IPS-18a (cell line): ENCODE measurements at regions not wholly inside any gene's neighbourhood (a gene's known extent, or its start where the extent isn't known, plus 50 kb on each side); places are given as distances from the start of the nearest gene placed in this dataset.

ENCODE experiments used
- H3K27ac ChIP-seq: one replicate; pipeline ENCODE4 v1.5.1; 2013; ENCODE audit warnings: low read length
- H3K27me3 ChIP-seq: one replicate; pipeline ENCODE4 v1.6.1; 2013; ENCODE audit warnings: mild to moderate bottlenecking, low read length; ENCODE audit not compliant: control insufficient read depth, insufficient read depth
- H3K36me3 ChIP-seq: one replicate; pipeline ENCODE4 v1.6.1; 2013; ENCODE audit warnings: low read depth, low read length; ENCODE audit not compliant: control insufficient read depth
- H3K4me1 ChIP-seq: one replicate; pipeline ENCODE4 v1.6.1; 2013; ENCODE audit warnings: low read depth, low read length; ENCODE audit not compliant: control insufficient read depth
- H3K4me3 ChIP-seq: one replicate; pipeline ENCODE4 v1.5.1; 2013; ENCODE audit warnings: low read length
- H3K9ac ChIP-seq: one replicate; pipeline ENCODE4 v1.6.1; 2013; ENCODE audit warnings: mild to moderate bottlenecking, low read length, moderate library complexity
- H3K9me3 ChIP-seq: one replicate; pipeline ENCODE4 v1.6.1; 2013; ENCODE audit warnings: low read depth, low read length; ENCODE audit not compliant: control insufficient read depth

DNA sequence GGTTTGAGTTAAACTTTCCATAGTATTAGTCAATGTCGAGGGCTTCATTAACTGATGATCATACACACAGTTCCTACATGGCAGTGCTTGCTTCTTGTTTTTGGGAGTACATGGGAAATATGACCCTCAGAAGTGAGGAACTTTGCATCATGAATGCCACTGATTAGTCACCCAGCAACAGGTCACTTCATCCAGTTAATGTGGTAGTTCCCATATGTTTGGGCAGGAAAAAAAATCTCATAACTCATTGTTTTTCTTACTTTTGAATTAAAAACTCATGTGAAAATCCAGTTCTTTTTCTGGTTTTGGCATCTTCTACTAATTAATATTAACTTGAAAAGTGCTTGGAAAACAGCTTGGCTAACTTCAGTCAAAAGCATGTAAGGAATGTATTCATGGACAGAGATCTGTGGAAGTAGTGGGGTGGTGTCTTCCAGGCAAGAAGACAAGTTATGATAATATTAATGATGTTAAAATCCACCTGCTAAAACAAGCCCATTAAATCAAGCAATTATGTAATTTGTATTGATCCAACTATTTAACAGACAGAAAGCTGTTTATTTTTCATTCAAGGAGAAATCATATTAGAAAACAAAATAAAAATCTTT, 309.1 kb upstream of the NAV3 start:
- Histone ChIP-seq H3K4me1 (no peaks in the 10 kb centered on the region), H3K9ac (no peak overlapping the region), H3K9me3 (no peaks in the 10 kb centered on the region), H3K27ac (no peak overlapping the region), H3K36me3 (no peaks in the 10 kb centered on the region), H3K27me3 (no peaks in the 10 kb centered on the region), H3K4me3 (no peak overlapping the region)

DNA sequence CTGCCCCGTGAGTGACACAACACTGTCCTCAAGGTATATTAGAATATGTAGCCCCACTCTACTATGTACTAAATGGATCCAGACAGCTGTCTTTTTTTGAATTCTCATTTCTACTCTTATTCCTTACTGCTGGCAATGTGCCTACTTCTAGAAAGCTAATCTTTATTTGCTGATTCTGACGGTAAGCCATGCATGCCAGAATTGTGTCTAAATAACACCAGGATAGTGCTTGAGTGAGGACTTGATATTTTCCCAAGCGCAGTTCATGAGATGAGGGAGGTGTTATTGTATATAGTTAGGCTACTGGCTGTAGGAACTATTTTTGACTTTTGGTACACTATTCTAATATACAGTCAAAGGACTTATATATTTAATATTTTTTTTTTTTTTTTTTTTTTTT, 316.2 kb upstream of the NAV3 start:
- Histone ChIP-seq H3K9ac (no peak overlapping the region), H3K27ac (no peak overlapping the region), H3K4me3 (no peak overlapping the region), H3K36me3 (no peaks in the 10 kb centered on the region), H3K27me3 (no peaks in the 10 kb centered on the region), H3K9me3 (no peaks in the 10 kb centered on the region), H3K4me1 (no peaks in the 10 kb centered on the region)

GRCh38 chr12:77510985-77511384, 319.7 kb upstream of the NAV3 start:
- Histone ChIP-seq H3K4me1 (no peaks in the 10 kb centered on the region), H3K9ac (no peak overlapping the region), H3K4me3 (no peak overlapping the region), H3K9me3 (no peaks in the 10 kb centered on the region), H3K36me3 (no peaks in the 10 kb centered on the region), H3K27ac (no peak overlapping the region), H3K27me3 (no peaks in the 10 kb centered on the region)

- Histone ChIP-seq H3K9ac (no peak overlapping the region), H3K4me1 (no peaks in the 10 kb centered on the region), H3K4me3 (no peak overlapping the region), H3K27ac (no peak overlapping the region), H3K27me3 (no peaks in the 10 kb centered on the region), H3K36me3 (no peaks in the 10 kb centered on the region), H3K9me3 (no peaks in the 10 kb centered on the region)
Measured at GRCh38 chr12:77504466-77504865, 326.2 kb upstream of the NAV3 start.

- Histone ChIP-seq H3K9ac (no peak overlapping the region), H3K36me3 (no peaks in the 10 kb centered on the region), H3K4me3 (no peak overlapping the region), H3K27ac (no peak overlapping the region), H3K4me1 (peaks cover 4% of the 10 kb centered on the region), H3K27me3 (no peaks in the 10 kb centered on the region), H3K9me3 (no peaks in the 10 kb centered on the region)
Measured at GRCh38 chr12:77500089-77500488, 330.6 kb upstream of the NAV3 start.

GRCh38 chr12:77497647-77498046, 333.0 kb upstream of the NAV3 start:
- H3K4me3 ChIP-seq: no peak overlapping the region
- no peaks in the 10 kb centered on the region for H3K9me3 ChIP-seq
- no peak overlapping the region for H3K27ac ChIP-seq
- no peak overlapping the region for H3K9ac ChIP-seq
- no peaks in the 10 kb centered on the region for H3K27me3 ChIP-seq
- peaks cover 4% of the 10 kb centered on the region for H3K4me1 ChIP-seq
- H3K36me3 ChIP-seq: no peaks in the 10 kb centered on the region

GRCh38 chr12:77496714-77497113, 334.0 kb upstream of the NAV3 start:
- H3K27me3 ChIP-seq: no peaks in the 10 kb centered on the region
- peaks cover 4% of the 10 kb centered on the region for H3K4me1 ChIP-seq
- H3K9ac ChIP-seq: no peak overlapping the region
- H3K4me3 ChIP-seq: no peak overlapping the region
- H3K36me3 ChIP-seq: no peaks in the 10 kb centered on the region
- H3K27ac ChIP-seq: no peak overlapping the region
- H3K9me3 ChIP-seq: no peaks in the 10 kb centered on the region

DNA sequence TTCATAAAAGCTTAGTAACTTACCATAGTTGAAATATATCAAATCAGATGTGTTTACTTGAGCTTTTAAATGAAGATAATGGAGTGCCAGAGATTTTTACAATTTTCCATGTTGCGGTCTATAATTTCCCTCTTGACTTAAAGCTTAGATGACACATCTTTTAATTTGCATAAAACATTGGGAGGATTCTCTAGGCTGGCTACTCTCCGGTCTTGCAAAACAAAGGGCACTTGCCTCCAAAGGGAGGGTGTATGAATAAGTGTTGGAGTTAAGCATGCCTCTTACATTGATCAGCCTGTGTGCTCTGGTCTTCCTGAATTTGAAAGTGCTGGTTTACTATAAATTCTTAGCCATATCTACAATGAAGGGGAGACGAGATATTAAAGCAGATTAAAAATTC, 336.4 kb upstream of the NAV3 start:
- no peak overlapping the region for H3K4me3 ChIP-seq
- H3K36me3 ChIP-seq: no peaks in the 10 kb centered on the region
- no peaks in the 10 kb centered on the region for H3K27me3 ChIP-seq
- no peak overlapping the region for H3K27ac ChIP-seq
- H3K9ac ChIP-seq: no peak overlapping the region
- no peaks in the 10 kb centered on the region for H3K9me3 ChIP-seq
- peaks cover 7% of the 10 kb centered on the region for H3K4me1 ChIP-seq

- no peak overlapping the region for H3K27ac ChIP-seq
- H3K4me3 ChIP-seq: no peak overlapping the region
- H3K9ac ChIP-seq: no peak overlapping the region
- H3K27me3 ChIP-seq: no peaks in the 10 kb centered on the region
- no peaks in the 10 kb centered on the region for H3K9me3 ChIP-seq
- no peaks in the 10 kb centered on the region for H3K36me3 ChIP-seq
- H3K4me1 ChIP-seq: peaks cover 9% of the 10 kb centered on the region
Measured at GRCh38 chr12:77493302-77494168, 337.2 kb upstream of the NAV3 start.

DNA sequence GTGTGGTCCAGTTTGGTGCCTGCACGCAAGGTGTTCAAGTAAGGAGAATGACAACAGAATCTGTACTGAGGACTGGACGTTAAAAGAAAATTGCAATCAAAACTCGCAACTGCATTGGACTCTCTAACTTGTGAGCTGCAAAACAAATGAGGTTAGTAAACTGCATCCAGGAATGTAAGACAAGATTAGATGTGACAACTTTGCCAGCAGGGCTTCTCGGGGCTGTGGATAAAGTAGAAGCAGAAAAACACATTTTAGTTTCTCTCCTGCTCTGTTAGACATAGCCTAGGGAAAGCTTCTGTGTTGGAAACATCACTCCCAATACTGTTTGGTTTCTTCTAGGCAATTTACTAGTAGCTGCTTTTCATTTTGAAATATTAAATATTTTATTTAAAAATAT, 338.2 kb upstream of the NAV3 start:
- H3K27ac ChIP-seq: no peak overlapping the region
- H3K27me3 ChIP-seq: no peaks in the 10 kb centered on the region
- H3K4me1 ChIP-seq: peaks cover 7% of the 10 kb centered on the region
- no peaks in the 10 kb centered on the region for H3K9me3 ChIP-seq
- no peak overlapping the region for H3K4me3 ChIP-seq
- H3K9ac ChIP-seq: no peak overlapping the region
- no peaks in the 10 kb centered on the region for H3K36me3 ChIP-seq

GRCh38 chr12:77489331-77489970, 341.2 kb upstream of the NAV3 start:
- peaks cover 19% of the 10 kb centered on the region for H3K4me1 ChIP-seq
- H3K36me3 ChIP-seq: no peaks in the 10 kb centered on the region
- no peak overlapping the region for H3K4me3 ChIP-seq
- no peaks in the 10 kb centered on the region for H3K27me3 ChIP-seq
- no peaks in the 10 kb centered on the region for H3K9me3 ChIP-seq
- no peak overlapping the region for H3K27ac ChIP-seq
- H3K9ac ChIP-seq: no peak overlapping the region
